ENCODE measurements at regions not wholly inside any gene's neighbourhood (a gene's known extent, or its start where the extent isn't known, plus 50 kb on each side); places are given as distances from the start of the nearest gene placed in this dataset.

GRCh38 chr15:62605282-62605681 lies 437.3 kb upstream of the TPM1 start:
- Mint-ChIP-seq H3K27me3 (ENCODE audit: unreplicated experiment) (no peaks in the 10 kb centered on the region), H3K4me1 (ENCODE audit: low read depth, unreplicated experiment) (peaks cover 15% of the 10 kb centered on the region), H3K36me3 (ENCODE audit: unreplicated experiment) (no peaks in the 10 kb centered on the region), H3K4me3 (ENCODE audit: unreplicated experiment) (no peak overlapping the region), H3K9me3 (ENCODE audit: unreplicated experiment) (no peaks in the 10 kb centered on the region), H3K27ac (ENCODE audit: unreplicated experiment) (no peak overlapping the region)
- no peak for TF ChIP-seq CTCF (IDR thresholded peaks at IDR 0.05; ENCODE audit: partially characterized antibody, unreplicated experiment)
- DNase-seq, result no peak

- Mint-ChIP-seq H3K9me3 (ENCODE audit: unreplicated experiment) (no peaks in the 10 kb centered on the region), H3K4me3 (ENCODE audit: unreplicated experiment) (no peak overlapping the region), H3K36me3 (ENCODE audit: unreplicated experiment) (no peaks in the 10 kb centered on the region), H3K27ac (ENCODE audit: unreplicated experiment) (no peak overlapping the region), H3K4me1 (ENCODE audit: low read depth, unreplicated experiment) (peaks cover 23% of the 10 kb centered on the region), H3K27me3 (ENCODE audit: unreplicated experiment) (no peaks in the 10 kb centered on the region)
- no peak for TF ChIP-seq CTCF (IDR thresholded peaks at IDR 0.05; ENCODE audit: partially characterized antibody, unreplicated experiment)
- no peak for DNase-seq
Observed at GRCh38 chr15:62606376-62607113, 436.0 kb upstream of the TPM1 start.

- TF ChIP-seq CTCF (IDR thresholded peaks at IDR 0.05; ENCODE audit: partially characterized antibody, unreplicated experiment), result no peak
- Mint-ChIP-seq H3K27ac (ENCODE audit: unreplicated experiment) (no peak overlapping the region), H3K9me3 (ENCODE audit: unreplicated experiment) (no peaks in the 10 kb centered on the region), H3K4me3 (ENCODE audit: unreplicated experiment) (no peak overlapping the region), H3K4me1 (ENCODE audit: low read depth, unreplicated experiment) (peaks cover 23% of the 10 kb centered on the region), H3K36me3 (ENCODE audit: unreplicated experiment) (no peaks in the 10 kb centered on the region), H3K27me3 (ENCODE audit: unreplicated experiment) (no peaks in the 10 kb centered on the region)
- DNase-seq, result no peak
Observed at GRCh38 chr15:62607114-62607462, 435.5 kb upstream of the TPM1 start.

- Mint-ChIP-seq H3K4me1 (ENCODE audit: low read depth, unreplicated experiment) (peaks cover 23% of the 10 kb centered on the region), H3K9me3 (ENCODE audit: unreplicated experiment) (no peaks in the 10 kb centered on the region), H3K4me3 (ENCODE audit: unreplicated experiment) (no peak overlapping the region), H3K27ac (ENCODE audit: unreplicated experiment) (no peak overlapping the region), H3K27me3 (ENCODE audit: unreplicated experiment) (no peaks in the 10 kb centered on the region), H3K36me3 (ENCODE audit: unreplicated experiment) (no peaks in the 10 kb centered on the region)
- DNase-seq, result no peak
- no peak for TF ChIP-seq CTCF (IDR thresholded peaks at IDR 0.05; ENCODE audit: partially characterized antibody, unreplicated experiment)
Observed at GRCh38 chr15:62607643-62608042, 434.9 kb upstream of the TPM1 start.

GRCh38 chr15:62608369-62608768 lies 434.2 kb upstream of the TPM1 start:
- H3K4me3 Mint-ChIP-seq (ENCODE audit: unreplicated experiment), result no peak overlapping the region
- no peaks in the 10 kb centered on the region for H3K36me3 Mint-ChIP-seq (ENCODE audit: unreplicated experiment)
- no peaks in the 10 kb centered on the region for H3K27me3 Mint-ChIP-seq (ENCODE audit: unreplicated experiment)
- H3K4me1 Mint-ChIP-seq (ENCODE audit: low read depth, unreplicated experiment), result peaks cover 23% of the 10 kb centered on the region
- DNase-seq, result no peak
- no peak overlapping the region for H3K27ac Mint-ChIP-seq (ENCODE audit: unreplicated experiment)
- no peaks in the 10 kb centered on the region for H3K9me3 Mint-ChIP-seq (ENCODE audit: unreplicated experiment)
- no peak for TF ChIP-seq CTCF (IDR thresholded peaks at IDR 0.05; ENCODE audit: partially characterized antibody, unreplicated experiment)

Measured in glutamatergic neuron (in vitro differentiated cells).